Gastroesophageal sphincter (tissue), 4 donors: ENCODE measurements at regions not wholly inside any gene's neighbourhood (a gene's known extent, or its start where the extent isn't known, plus 50 kb on each side); places are given as distances from the start of the nearest gene placed in this dataset.

Experiments
- ATAC-seq: fragments of 150-250 bp; one replicate; pipeline ENCODE4 v1.9.1; 2016; ENCODE audit warnings: mild to moderate bottlenecking, moderate library complexity
- H3K27ac ChIP-seq, 4 donors: fragments of 200-600 bp; sonication (generic) in 3 of 4; 1 replicate in 3 of 4; 2 replicates in 1 of 4; pipeline ENCODE4 v1.5.1; 2016 to 2019
- H3K27me3 ChIP-seq: fragments of 200-600 bp; sonication (generic); one replicate; pipeline ENCODE4 v1.5.1; 2019
- H3K36me3 ChIP-seq, 2 donors: fragments of 200-600 bp; sonication (generic); one replicate each; pipeline ENCODE4 v1.5.1; 2019; ENCODE audit warnings: control low read depth in 1 of 2
- H3K4me1 ChIP-seq, 3 donors: fragments of 200-600 bp; sonication (generic); 1 replicate in 2 of 3; 2 replicates in 1 of 3; pipeline ENCODE4 v1.5.1; 2016 to 2019; ENCODE audit warnings: control low read depth in 2 of 3
- H3K4me3 ChIP-seq, 2 donors: fragments of 200-600 bp; sonication (generic); one replicate each; pipeline ENCODE4 v1.5.1; 2019; ENCODE audit warnings: mild to moderate bottlenecking in 1 of 2, moderate library complexity in 1 of 2
- H3K9me3 ChIP-seq, 3 donors: fragments of 200-600 bp; sonication (generic); one replicate each; pipeline ENCODE4 v1.5.1; 2017 to 2019; ENCODE audit warnings: control low read depth in 2 of 3
- EP300 ChIP-seq: sonication (generic); formaldehyde crosslinking; IDR thresholded peaks from one replicate; pipeline ENCODE4 v1.6.1; 2017; ENCODE audit warnings: antibody characterized with exemption, mild to moderate bottlenecking
- POLR2A ChIP-seq, 2 donors: fragments of 450-650 bp; IDR thresholded peaks; one replicate each; pipeline ENCODE4 v1.6.1; 2017; ENCODE audit warnings: antibody characterized with exemption in 2 of 2, mild to moderate bottlenecking in 2 of 2, moderate library complexity in 1 of 2
- POLR2AphosphoS5 ChIP-seq: sonication (generic); formaldehyde crosslinking; IDR thresholded peaks from one replicate; pipeline ENCODE4 v1.6.1; 2017; ENCODE audit warnings: antibody characterized with exemption
- WGBS, 2 donors: methylation state at CpG; one replicate each; pipeline ENCODE4 v1.1.5; 2018; ENCODE audit warnings: low coverage in 1 of 2; 5-methylcytosine and 5-hydroxymethylcytosine counted together
- TF ChIP-seq, protein P1 (sequence below), 4 experiments: fragments of 200-600 bp in 2 of 4; fragments of 450-650 bp in 2 of 4; sonication (generic) in 1 of 4; IDR thresholded peaks; one replicate each; pipeline ENCODE4 v1.5.1; 2017 to 2019; ENCODE audit warnings: antibody characterized with exemption in 4 of 4, mild to moderate bottlenecking in 2 of 4, moderate library complexity in 2 of 4

DNA sequence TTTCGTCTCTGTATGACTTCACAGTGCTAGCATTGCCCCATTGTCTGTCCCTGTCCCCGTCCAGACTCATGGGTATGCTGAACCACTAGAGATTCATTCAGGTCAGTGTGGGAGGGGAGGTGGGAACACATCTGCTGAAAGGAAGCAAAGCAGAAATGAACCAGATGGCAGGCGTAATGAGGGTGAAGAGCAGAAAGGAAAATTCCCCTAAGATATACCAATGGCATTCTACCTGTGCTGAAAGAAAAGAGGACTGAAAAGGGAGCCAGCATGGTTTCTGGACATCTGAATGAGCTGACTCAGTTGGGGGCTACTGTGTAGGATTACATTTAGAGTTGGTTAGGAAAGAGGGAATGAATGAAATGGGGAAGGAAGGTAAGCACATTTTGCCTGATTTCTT is 678.7 kb downstream of the MAT2B start:
- no peak for ATAC-seq
- TF ChIP-seq POLR2A (IDR thresholded peaks at IDR 0.05) (no peak), EP300 (no peak), POLR2AphosphoS5 (no peak)
- TF ChIP-seq, protein P1, sequence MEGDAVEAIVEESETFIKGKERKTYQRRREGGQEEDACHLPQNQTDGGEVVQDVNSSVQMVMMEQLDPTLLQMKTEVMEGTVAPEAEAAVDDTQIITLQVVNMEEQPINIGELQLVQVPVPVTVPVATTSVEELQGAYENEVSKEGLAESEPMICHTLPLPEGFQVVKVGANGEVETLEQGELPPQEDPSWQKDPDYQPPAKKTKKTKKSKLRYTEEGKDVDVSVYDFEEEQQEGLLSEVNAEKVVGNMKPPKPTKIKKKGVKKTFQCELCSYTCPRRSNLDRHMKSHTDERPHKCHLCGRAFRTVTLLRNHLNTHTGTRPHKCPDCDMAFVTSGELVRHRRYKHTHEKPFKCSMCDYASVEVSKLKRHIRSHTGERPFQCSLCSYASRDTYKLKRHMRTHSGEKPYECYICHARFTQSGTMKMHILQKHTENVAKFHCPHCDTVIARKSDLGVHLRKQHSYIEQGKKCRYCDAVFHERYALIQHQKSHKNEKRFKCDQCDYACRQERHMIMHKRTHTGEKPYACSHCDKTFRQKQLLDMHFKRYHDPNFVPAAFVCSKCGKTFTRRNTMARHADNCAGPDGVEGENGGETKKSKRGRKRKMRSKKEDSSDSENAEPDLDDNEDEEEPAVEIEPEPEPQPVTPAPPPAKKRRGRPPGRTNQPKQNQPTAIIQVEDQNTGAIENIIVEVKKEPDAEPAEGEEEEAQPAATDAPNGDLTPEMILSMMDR (IDR thresholded peaks at IDR 0.05): no peak
- no peaks in the 10 kb centered on the region for H3K9me3 ChIP-seq
- no peak overlapping the region for H3K4me3 ChIP-seq
- no peaks in the 10 kb centered on the region for H3K27me3 ChIP-seq
- H3K36me3 ChIP-seq: no peaks in the 10 kb centered on the region
- WGBS, 2 donors: 43 to 78% methylated on average over 1 to 3 of the region's 3 CpGs
- H3K27ac ChIP-seq: no peak overlapping the region
- no peaks in the 10 kb centered on the region for H3K4me1 ChIP-seq

DNA sequence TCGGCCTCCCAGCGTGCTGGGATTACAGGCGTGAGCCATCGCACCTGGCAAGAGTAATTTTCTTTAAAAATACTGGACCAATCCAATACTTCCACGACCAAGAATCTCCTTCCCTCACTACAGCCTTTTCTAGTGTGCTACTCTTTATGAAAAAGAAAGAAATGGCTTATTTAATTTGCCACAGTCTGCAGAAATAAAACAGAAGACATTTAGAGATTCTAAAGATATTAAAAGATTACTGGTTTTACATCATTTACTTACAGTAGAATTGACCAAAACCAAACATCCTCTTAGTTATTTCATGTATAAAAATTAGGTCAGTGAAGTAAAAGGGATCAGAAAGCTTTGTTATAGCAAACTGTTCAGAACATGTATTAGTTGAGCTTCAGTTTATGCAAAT is 679.6 kb downstream of the MAT2B start:
- Histone ChIP-seq H3K4me1 (no peaks in the 10 kb centered on the region), H3K9me3 (no peaks in the 10 kb centered on the region), H3K27me3 (no peaks in the 10 kb centered on the region), H3K4me3 (no peak overlapping the region), H3K36me3 (no peaks in the 10 kb centered on the region), H3K27ac (no peak overlapping the region)
- ATAC-seq: no peak
- no peak for TF ChIP-seq POLR2A (IDR thresholded peaks at IDR 0.05)
- TF ChIP-seq POLR2AphosphoS5: no peak
- TF ChIP-seq, protein P1 (IDR thresholded peaks at IDR 0.05): no peak
- TF ChIP-seq EP300: no peak
- WGBS, 2 donors: 58 to 67% methylated on average over 1 to 4 of the region's 5 CpGs

DNA sequence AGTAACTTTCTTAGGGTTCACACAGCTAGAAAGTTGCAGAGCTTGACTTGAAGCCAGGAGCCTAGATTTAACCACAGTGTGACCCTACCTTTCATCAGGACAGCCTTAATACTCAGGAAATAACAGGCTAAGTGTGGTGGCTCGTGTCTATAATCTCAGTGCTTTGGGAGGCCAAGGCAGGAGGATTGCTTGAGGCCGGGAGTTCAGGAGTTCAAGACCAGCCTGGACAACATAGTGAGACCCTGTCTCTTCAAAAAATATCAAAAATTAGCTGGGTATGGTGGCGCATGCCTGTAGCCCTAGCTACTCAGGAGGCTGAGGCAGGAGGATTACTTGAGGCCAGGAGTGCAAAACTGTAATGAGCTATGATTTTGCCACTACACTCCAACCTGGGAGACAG is 681.1 kb downstream of the MAT2B start:
- no peaks in the 10 kb centered on the region for H3K4me1 ChIP-seq
- H3K36me3 ChIP-seq: no peaks in the 10 kb centered on the region
- 50% methylated on average over 1 to 3 of the region's 3 CpGs for WGBS, 2 donors
- no peak overlapping the region for H3K4me3 ChIP-seq
- ATAC-seq: no peak
- H3K27ac ChIP-seq: no peak overlapping the region
- no peaks in the 10 kb centered on the region for H3K27me3 ChIP-seq
- H3K9me3 ChIP-seq: no peaks in the 10 kb centered on the region
- no peak for TF ChIP-seq POLR2AphosphoS5
- no peak for TF ChIP-seq POLR2A (IDR thresholded peaks at IDR 0.05)
- TF ChIP-seq, protein P1 (IDR thresholded peaks at IDR 0.05): no peak
- TF ChIP-seq EP300: no peak

DNA sequence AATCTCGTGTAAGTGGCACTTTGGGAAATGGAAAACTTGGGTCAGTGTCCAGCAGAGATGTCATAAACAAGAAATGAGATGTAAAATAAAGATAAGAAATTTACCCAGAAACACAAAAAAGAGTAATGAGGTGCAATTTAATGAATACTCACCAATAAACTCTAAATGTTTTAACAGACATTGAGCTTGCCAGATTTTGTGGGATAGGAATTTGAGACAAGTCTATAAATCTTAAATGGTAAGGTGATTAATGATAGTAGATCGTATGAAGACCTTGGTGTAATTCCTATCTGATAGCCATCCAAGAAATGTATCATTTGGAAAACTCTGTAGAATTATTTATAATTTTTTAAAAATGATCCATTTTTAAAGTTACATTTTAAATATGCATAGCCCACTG is 682.4 kb downstream of the MAT2B start:
- no peaks in the 10 kb centered on the region for H3K9me3 ChIP-seq
- H3K27me3 ChIP-seq: no peaks in the 10 kb centered on the region
- H3K27ac ChIP-seq: no peak overlapping the region
- H3K4me3 ChIP-seq: no peak overlapping the region
- no peaks in the 10 kb centered on the region for H3K4me1 ChIP-seq
- 54 to 56% methylated on average over 1 to 2 of the region's 2 CpGs for WGBS, 2 donors
- H3K36me3 ChIP-seq: no peaks in the 10 kb centered on the region
- ATAC-seq: no peak
- TF ChIP-seq EP300 (no peak), POLR2AphosphoS5 (no peak), POLR2A (IDR thresholded peaks at IDR 0.05) (no peak)
- TF ChIP-seq, protein P1 (IDR thresholded peaks at IDR 0.05): no peak

DNA sequence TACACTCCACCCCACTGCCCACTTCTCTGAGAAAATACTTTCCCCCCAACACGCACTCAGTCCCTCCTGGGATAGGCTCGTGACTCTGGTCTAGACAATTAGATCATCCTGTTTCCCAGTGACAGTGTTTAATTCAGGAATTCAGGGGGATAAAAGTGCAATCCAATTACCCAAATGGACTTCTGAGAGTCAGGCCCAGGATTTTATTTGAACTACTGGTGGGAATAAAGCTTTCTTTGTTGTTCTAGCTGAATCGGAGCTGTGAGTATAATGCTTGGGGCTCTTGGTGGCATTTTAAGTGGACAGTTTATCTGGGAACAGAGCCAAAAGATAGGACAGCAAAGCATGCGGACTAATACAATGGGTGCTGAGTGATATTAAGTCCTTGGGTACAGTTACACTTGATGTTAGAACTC is 683.3 kb downstream of the MAT2B start:
- Histone ChIP-seq H3K9me3 (no peaks in the 10 kb centered on the region), H3K27me3 (no peaks in the 10 kb centered on the region), H3K36me3 (no peaks in the 10 kb centered on the region), H3K4me1 (no peaks in the 10 kb centered on the region), H3K27ac (no peak overlapping the region), H3K4me3 (no peak overlapping the region)
- TF ChIP-seq POLR2AphosphoS5: no peak
- TF ChIP-seq, protein P1 (IDR thresholded peaks at IDR 0.05): no peak
- TF ChIP-seq POLR2A (IDR thresholded peaks at IDR 0.05): no peak
- no peak for TF ChIP-seq EP300
- ATAC-seq: no peak
- 56 to 76% methylated on average over 3 to 4 of the region's 4 CpGs for WGBS, 2 donors
